ENCODE measurements at regions not wholly inside any gene's neighbourhood (a gene's known extent, or its start where the extent isn't known, plus 50 kb on each side); places are given as distances from the start of the nearest gene placed in this dataset.

DNA sequence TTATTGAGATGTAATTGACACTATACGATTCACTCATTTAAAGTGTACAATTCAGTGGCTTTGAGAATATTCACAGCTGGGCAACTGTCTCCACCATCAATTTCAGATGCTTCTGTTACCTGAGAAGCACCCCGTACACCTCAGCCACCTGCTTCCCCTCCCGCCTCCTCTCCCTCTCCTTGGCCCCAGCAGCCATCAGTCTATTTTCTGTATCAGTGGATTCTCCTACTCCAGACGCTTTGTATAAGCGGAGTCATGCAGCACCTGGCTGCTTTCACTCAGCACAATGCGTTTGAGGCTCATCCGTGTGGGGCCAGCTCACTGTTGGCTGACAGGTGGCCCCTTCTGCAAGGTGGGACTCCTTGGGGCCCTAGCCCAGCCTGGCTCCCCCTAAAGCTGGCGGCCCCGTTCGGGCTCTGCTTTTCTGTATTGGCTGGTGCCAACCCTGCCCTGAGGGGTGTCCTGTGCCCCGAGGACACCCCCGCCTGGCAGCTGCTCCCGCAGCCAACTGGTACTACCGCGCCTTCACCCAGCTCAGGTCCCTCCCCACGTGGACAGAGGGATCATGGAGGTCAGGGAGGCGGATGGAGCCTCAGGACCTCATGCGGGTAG lies 124.4 kb upstream of the COL5A1 start:
- H3K79me1 ChIP-seq (ENCODE audit: low read depth, low read length) = no peaks in the 10 kb centered on the region
- no peaks in the 10 kb centered on the region for H3K23me2 ChIP-seq (ENCODE audit: low read depth, low read length)
- TF ChIP-seq SP2 (IDR thresholded peaks at IDR 0.05; ENCODE audit: low read length) = no peak
- TF ChIP-seq JUN (IDR thresholded peaks at IDR 0.05; ENCODE audit: low read depth, low read length) = no peak
- no peak for TF ChIP-seq SP4 (IDR thresholded peaks at IDR 0.05; ENCODE audit: low read length)
- TF ChIP-seq, protein P1, sequence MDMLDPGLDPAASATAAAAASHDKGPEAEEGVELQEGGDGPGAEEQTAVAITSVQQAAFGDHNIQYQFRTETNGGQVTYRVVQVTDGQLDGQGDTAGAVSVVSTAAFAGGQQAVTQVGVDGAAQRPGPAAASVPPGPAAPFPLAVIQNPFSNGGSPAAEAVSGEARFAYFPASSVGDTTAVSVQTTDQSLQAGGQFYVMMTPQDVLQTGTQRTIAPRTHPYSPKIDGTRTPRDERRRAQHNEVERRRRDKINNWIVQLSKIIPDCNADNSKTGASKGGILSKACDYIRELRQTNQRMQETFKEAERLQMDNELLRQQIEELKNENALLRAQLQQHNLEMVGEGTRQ (IDR thresholded peaks at IDR 0.05; ENCODE audit: low read length) = no peak
- TF ChIP-seq NRF1 (IDR thresholded peaks at IDR 0.05; ENCODE audit: low read depth, low read length) = no peak
- no peak for TF ChIP-seq CHD1 (IDR thresholded peaks at IDR 0.05; ENCODE audit: low read depth, low read length)
- TF ChIP-seq POU5F1 (IDR thresholded peaks at IDR 0.05; ENCODE audit: low read depth, low read length) = no peak
- 85% methylated on average over 15 of the region's 18 CpGs; no CpG with 5 or more reads in 1 of the 2 experiments for WGBS, 2 experiments (ENCODE audit: extremely low coverage in 1 of 2, insufficient coverage in 1 of 2, insufficient read length in 1 of 2, insufficient replicate concordance in 2 of 2, low coverage in 1 of 2, low lambda C conversion rate in 2 of 2, missing lambda C conversion rate in 1 of 2)
- FAIRE-seq (no peak), DNase-seq (ENCODE audit: low read depth in 1 of 2, low spot score in 2 of 2) (no peak)
- H3K9me3 ChIP-seq (ENCODE audit: insufficient read depth in 2 of 2, low read depth in 1 of 2, low read length in 1 of 2) = peaks cover 0 to 7% of the 10 kb centered on the region in 2 experiments; a peak in 2 of 4 replicates
- no peak overlapping the region for H2BK20ac ChIP-seq (ENCODE audit: low read length)
- no peak overlapping the region for H3K4ac ChIP-seq (replicated peaks; ENCODE audit: insufficient read length, low read depth, low read length)
- no peak overlapping the region for H3K4me3 ChIP-seq (ENCODE audit: extremely low read depth in 1 of 4, insufficient read depth in 2 of 4, low read depth in 3 of 4, low read length in 4 of 4)
- no peak overlapping the region for H3K9ac ChIP-seq (replicated peaks in 1 of 4; ENCODE audit: extremely low read depth in 1 of 4, low read depth in 3 of 4, low read length in 3 of 4)
- no peaks in the 10 kb centered on the region for H3K36me3 ChIP-seq (ENCODE audit: control insufficient read depth in 2 of 4, insufficient read depth in 4 of 4, low read length in 3 of 4)
- H3K4me1 ChIP-seq (replicated peaks in 1 of 4; ENCODE audit: control insufficient read depth in 3 of 4, insufficient read depth in 4 of 4, low read length in 3 of 4) = peaks cover 0 to 2% (median 0%) of the 10 kb centered on the region in 4 experiments; a peak in 1 of 7 replicates
- H4K5ac ChIP-seq (ENCODE audit: insufficient read length, low read depth, low read length) = no peak overlapping the region
- no peak overlapping the region for H3K23ac ChIP-seq (ENCODE audit: insufficient read length)
- CTCF ChIA-PET (ENCODE audit: partially characterized antibody) = interaction anchor here (1.6 kb wide), 1 partner anchor 24 kb away, joined by 4 read pairs; no protein-coding TSS in a partner anchor
- no peaks in the 10 kb centered on the region for H3K79me2 ChIP-seq (ENCODE audit: control insufficient read depth in 1 of 2, insufficient read depth in 2 of 2, low read length in 2 of 2)
- no peaks in the 10 kb centered on the region for H4K20me1 ChIP-seq (replicated peaks in 1 of 2; ENCODE audit: control insufficient read depth in 1 of 2, insufficient read depth in 2 of 2, low read length in 2 of 2)
- H3K18ac ChIP-seq (ENCODE audit: extremely low read depth, low read length) = no peak overlapping the region
- no peak overlapping the region for H2AK5ac ChIP-seq (ENCODE audit: low read depth, low read length)
- no peak overlapping the region for H2BK15ac ChIP-seq (ENCODE audit: low read length)
- H4K91ac ChIP-seq (replicated peaks; ENCODE audit: insufficient read length, low read length) = no peak overlapping the region
- POLR2A ChIA-PET (ENCODE audit: partially characterized antibody) = no interaction called here
- no peak overlapping the region for H3K27ac ChIP-seq (ENCODE audit: low read depth, low read length)
- no peak overlapping the region for H2BK5ac ChIP-seq (ENCODE audit: low read depth, low read length)
- H4K8ac ChIP-seq (ENCODE audit: extremely low read depth, insufficient read depth, low read length) = no peak overlapping the region
- H3K4me2 ChIP-seq (ENCODE audit: insufficient read depth in 1 of 2, low read depth in 2 of 2, low read length in 2 of 2) = no peak overlapping the region
- H2BK12ac ChIP-seq (ENCODE audit: low read depth, low read length) = no peak overlapping the region
- no peak overlapping the region; the same call in 1 of the 2 replicates for H2AFZ ChIP-seq (ENCODE audit: low read length)
- H2BK120ac ChIP-seq (replicated peaks; ENCODE audit: low read depth, low read length) = no peak overlapping the region
- no peak overlapping the region for H3K56ac ChIP-seq (replicated peaks; ENCODE audit: insufficient read length, low read depth, low read length)
- no peak overlapping the region for H3K14ac ChIP-seq (ENCODE audit: insufficient read length)
- H3K27me3 ChIP-seq (replicated peaks in 1 of 4; ENCODE audit: control insufficient read depth in 3 of 4, extremely low read depth in 1 of 4, insufficient read depth in 3 of 4, low read length in 3 of 4) = no peaks in the 10 kb centered on the region
